GM12891 (cell line): ENCODE measurements at regions not wholly inside any gene's neighbourhood (a gene's known extent, or its start where the extent isn't known, plus 50 kb on each side); places are given as distances from the start of the nearest gene placed in this dataset.

Experiments used
- POLR2A ChIP-seq: IDR thresholded peaks from 2 replicates; pipeline ENCODE4 v1.6.1; 2011; ENCODE audit warnings: low read depth, low read length, control low read depth
- POLR2AphosphoS5 ChIP-seq: IDR thresholded peaks from 2 replicates; pipeline ENCODE4 v1.6.1; 2011; ENCODE audit warnings: low read depth, low read length, control low read depth
- SPI1 ChIP-seq: IDR thresholded peaks from 2 replicates; pipeline ENCODE4 v1.6.1; 2011; ENCODE audit warnings: low read depth, low read length, control low read depth
- TAF1 ChIP-seq: IDR thresholded peaks from 2 replicates; pipeline ENCODE4 v1.6.1; 2011; ENCODE audit warnings: low read depth, low read length, control low read depth

DNA sequence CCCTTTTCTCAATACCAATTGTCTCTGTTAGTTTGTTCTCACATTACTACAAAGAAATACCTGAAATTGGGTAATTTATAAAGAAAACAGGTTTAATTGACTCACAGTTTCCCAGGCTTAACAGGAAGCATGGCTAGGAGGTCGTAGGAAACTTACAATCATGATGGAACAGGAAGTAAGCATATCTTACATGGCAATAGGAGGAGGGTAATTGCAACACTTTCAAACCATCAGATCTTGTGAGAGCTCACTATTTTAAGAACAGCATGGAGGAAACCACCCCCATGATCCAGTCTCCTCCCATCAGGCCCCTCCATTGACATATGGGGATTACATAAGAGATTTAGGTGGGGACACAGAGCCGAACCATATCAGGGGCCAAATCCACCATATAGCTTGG is 1210.1 kb upstream of the SPRY2 start:
- TF ChIP-seq POLR2AphosphoS5 (no peak), POLR2A (no peak), TAF1 (no peak), SPI1 (no peak)
